Breast epithelium (tissue), 3 donors: ENCODE measurements at regions not wholly inside any gene's neighbourhood (a gene's known extent, or its start where the extent isn't known, plus 50 kb on each side); places are given as distances from the start of the nearest gene placed in this dataset.

Experiments used
- CTCF ChIP-seq, 3 donors: fragments of 450-650 bp; IDR thresholded peaks; one replicate each; pipeline ENCODE4 v1.5.1; 2016 to 2017; ENCODE audit warnings: antibody characterized with exemption in 3 of 3, mild to moderate bottlenecking in 3 of 3, moderate library complexity in 3 of 3
- POLR2A ChIP-seq: fragments of 450-650 bp; IDR thresholded peaks from one replicate; pipeline ENCODE4 v1.6.1; 2016; ENCODE audit warnings: antibody characterized with exemption, mild to moderate bottlenecking, moderate library complexity
- POLR2AphosphoS5 ChIP-seq, 3 donors: sonication (generic); formaldehyde crosslinking; IDR thresholded peaks; one replicate each; pipeline ENCODE4 v1.6.1; 2017; ENCODE audit warnings: antibody characterized with exemption in 3 of 3

- no peak for TF ChIP-seq CTCF (IDR thresholded peaks at IDR 0.05)
- TF ChIP-seq POLR2A = no peak
- TF ChIP-seq POLR2AphosphoS5 (IDR thresholded peaks at IDR 0.05) = no peak
Observed at GRCh38 chr6:106005013-106005412, 81.1 kb upstream of the PRDM1 start.
